Stomach (tissue), 4 donors: ENCODE measurements at regions not wholly inside any gene's neighbourhood (a gene's known extent, or its start where the extent isn't known, plus 50 kb on each side); places are given as distances from the start of the nearest gene placed in this dataset.

Source experiments
- EP300 ChIP-seq: sonication (generic); formaldehyde crosslinking; IDR thresholded peaks from one replicate; pipeline ENCODE4 v1.6.1; 2017; ENCODE audit warnings: antibody characterized with exemption
- POLR2A ChIP-seq, 4 donors: fragments of 450-650 bp; IDR thresholded peaks; one replicate each; pipeline ENCODE4 v1.6.1; 2016; ENCODE audit warnings: antibody characterized with exemption in 4 of 4, control low read depth in 2 of 4, mild to moderate bottlenecking in 1 of 4, moderate library complexity in 1 of 4

DNA sequence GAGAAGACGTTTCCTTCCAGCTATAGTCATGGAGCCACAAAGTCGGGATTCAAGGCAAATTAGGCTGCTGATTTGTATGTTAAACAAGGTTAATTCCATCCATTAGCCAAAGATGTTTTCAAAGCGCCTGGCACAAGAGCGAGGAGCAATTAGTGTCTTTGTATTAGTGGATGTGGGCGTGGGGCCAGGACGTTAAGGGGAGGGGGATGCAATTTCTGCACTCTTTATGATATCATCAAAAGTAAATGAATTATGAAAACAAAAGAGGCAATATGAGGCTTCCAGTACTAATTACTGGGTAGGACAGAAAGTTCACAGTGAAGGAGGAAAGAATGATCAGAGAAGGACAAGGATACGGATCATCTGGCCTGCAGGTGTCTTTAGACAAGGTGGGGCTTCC is 230.9 kb upstream of the MSX2 start:
- TF ChIP-seq POLR2A (IDR thresholded peaks at IDR 0.05) (no peak), EP300 (no peak)
